VCaP (cell line): ENCODE measurements at regions not wholly inside any gene's neighbourhood (a gene's known extent, or its start where the extent isn't known, plus 50 kb on each side); places are given as distances from the start of the nearest gene placed in this dataset.
"Not testable (repeated sequence)": the region's sequence is repeated elsewhere in the genome, so short reads cannot be mapped to it uniquely, and the experiment has no call there.

Experiments
- H3K27ac ChIP-seq: fragments of 450-650 bp; 2 replicates; pipeline ENCODE4 v1.5.1; 2017
- CTCF ChIP-seq: fragments of 450-650 bp; conservative IDR thresholded peaks from 2 replicates; pipeline ENCODE4 v1.5.1; 2017; ENCODE audit warnings: mild to moderate bottlenecking, moderate library complexity

GRCh38 chr4:14169460-14169859 lies 541.9 kb upstream of the BOD1L1 start:
- TF ChIP-seq CTCF, result no peak
- H3K27ac ChIP-seq, result no peak overlapping the region

- H3K27ac ChIP-seq, result not testable (repeated sequence)
Measured at GRCh38 chr4:14169940-14170339, 542.4 kb upstream of the BOD1L1 start.

- H3K27ac ChIP-seq, result no peak overlapping the region
- no peak for TF ChIP-seq CTCF
Measured at GRCh38 chr4:14176613-14177012, 549.1 kb upstream of the BOD1L1 start.

- no peak for TF ChIP-seq CTCF
- no peak overlapping the region for H3K27ac ChIP-seq
Measured at GRCh38 chr4:14177987-14178386, 550.5 kb upstream of the BOD1L1 start.

GRCh38 chr4:14178421-14178820 lies 550.9 kb upstream of the BOD1L1 start:
- no peak overlapping the region for H3K27ac ChIP-seq
- no peak for TF ChIP-seq CTCF

GRCh38 chr4:14180166-14180565 lies 552.6 kb upstream of the BOD1L1 start:
- H3K27ac ChIP-seq, result peak overlapping the region; percentile 38
- no peak for TF ChIP-seq CTCF

- no peak for TF ChIP-seq CTCF
- H3K27ac ChIP-seq, result peak overlapping the region; percentile 38
Measured at GRCh38 chr4:14180983-14181601, 553.6 kb upstream of the BOD1L1 start.

GRCh38 chr4:14182148-14182547 lies 554.6 kb upstream of the BOD1L1 start:
- H3K27ac ChIP-seq, result no peak overlapping the region
- TF ChIP-seq CTCF, result no peak
